HTR-8/SVneo (cell line): ENCODE measurements at regions not wholly inside any gene's neighbourhood (a gene's known extent, or its start where the extent isn't known, plus 50 kb on each side); places are given as distances from the start of the nearest gene placed in this dataset.

Experiments
- DNase-seq: peaks from one replicate; pipeline ENCODE4 v3.0.0; 2011; ENCODE audit warnings: low spot score, mixed read lengths; ENCODE audit not compliant: insufficient read length
- FAIRE-seq: peaks from 2 replicates; lab custom pipeline; 2011; peaks lifted over from hg19 to GRCh38; lab: Jason Lieb, UNC

DNA sequence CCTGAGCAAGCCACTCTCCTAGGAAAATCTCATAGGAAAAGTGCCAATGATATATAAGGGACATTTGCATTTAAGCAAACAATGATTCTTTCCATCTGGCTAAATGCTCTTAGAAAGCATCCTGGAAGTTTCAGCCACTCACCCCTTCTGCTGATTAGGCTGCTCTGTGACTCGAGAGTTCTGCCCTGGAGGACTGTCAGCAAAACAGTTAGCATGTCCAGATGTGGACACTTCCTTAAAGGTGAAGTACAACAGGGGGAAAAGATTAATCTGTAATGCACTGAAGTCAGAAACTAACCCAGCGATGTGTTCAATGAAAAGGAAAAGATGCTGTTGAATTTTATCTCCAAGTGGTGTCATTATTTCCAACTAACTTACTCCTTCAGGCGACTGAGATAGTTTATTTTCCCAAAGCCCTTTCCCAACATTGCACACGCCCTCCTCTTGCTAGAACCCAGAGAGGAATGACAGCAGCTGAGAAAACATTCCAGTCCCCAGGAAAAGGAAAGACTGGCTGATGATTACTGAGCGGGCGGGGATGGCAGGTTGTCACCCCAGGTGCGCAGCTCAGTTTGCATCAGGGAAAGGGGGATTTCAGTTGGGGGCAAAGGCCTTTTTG, 214.0 kb downstream of the SS18 start:
- DNase-seq: no peak
- no peak for FAIRE-seq

DNA sequence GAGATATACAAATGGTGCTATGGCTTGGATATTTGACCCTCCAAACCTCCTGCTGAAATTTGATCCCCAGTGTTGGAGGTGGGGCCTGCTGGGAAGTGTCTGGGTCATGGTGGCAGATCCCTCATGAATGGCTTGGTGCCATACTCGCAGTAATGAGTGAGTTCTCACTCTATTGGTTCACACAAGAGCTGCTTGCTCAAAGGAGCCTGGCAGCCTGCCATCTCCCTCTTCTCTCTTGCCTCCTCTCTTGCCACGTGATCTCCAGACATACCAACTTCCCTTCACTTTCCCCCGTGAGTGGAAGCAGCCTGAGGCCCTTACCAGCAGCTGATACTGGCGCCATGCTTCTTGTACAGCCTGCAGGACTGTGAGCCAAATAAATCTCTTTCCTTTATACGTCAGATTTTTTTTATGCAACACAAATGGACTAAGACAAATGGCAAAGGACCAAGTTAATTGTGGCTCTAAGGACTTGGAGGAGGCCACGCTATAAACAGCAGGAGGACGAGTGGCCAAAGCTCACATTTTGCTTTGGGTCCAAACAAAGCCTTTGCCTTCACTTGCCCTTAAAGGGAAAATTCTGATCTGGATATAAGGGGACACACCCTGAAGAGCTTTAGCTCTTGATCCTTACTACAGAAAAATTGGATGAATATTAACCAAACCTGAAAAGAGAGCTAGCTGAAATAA, 214.7 kb downstream of the SS18 start:
- no peak for DNase-seq
- FAIRE-seq: no peak

DNA sequence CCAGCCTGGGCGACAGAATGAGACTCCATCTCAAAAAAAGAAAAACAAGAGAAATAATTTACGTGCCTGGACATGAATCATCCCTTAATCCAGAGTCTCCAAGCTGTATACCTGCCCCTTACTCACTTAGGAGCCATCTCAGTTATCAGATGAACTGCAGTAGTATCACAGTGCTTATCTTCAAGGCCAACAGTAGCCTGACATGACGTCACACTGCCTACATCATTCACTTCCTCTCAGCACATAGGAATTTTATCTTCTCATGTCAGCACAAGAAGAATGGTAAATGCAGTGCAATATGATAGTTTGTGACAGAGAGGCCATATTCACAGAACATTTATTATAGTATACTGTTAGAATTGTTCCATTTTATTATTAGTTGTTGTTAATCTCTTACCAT, 216.6 kb downstream of the SS18 start:
- FAIRE-seq (no peak), DNase-seq (no peak)

DNA sequence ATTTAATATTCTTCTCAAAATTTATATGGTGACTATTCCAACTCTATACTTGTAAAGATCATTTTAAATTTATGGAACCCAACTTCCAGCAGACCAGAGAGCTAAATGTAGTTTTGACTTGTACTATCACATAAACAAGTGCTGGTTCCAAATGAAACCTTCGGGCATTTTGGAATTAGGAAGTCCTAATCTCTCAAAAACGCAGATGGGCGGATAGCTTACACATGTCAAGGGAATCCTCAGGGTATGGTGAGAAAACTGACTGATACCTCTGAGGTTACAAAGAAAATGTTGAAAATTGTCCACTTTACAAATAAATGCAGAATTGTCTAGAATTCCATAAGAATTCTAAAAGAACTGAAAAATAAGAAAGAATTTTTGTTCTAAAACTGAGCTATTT, 224.1 kb downstream of the SS18 start:
- no peak for FAIRE-seq
- DNase-seq: no peak

- DNase-seq (no peak), FAIRE-seq (no peak)
Measured at GRCh38 chr18:25862881-25863600, 227.4 kb downstream of the SS18 start.

GRCh38 chr18:25853691-25854433, 236.6 kb downstream of the SS18 start:
- no peak for FAIRE-seq
- no peak for DNase-seq

GRCh38 chr18:25843791-25844190, 246.6 kb downstream of the SS18 start:
- FAIRE-seq (no peak), DNase-seq (no peak)

DNA sequence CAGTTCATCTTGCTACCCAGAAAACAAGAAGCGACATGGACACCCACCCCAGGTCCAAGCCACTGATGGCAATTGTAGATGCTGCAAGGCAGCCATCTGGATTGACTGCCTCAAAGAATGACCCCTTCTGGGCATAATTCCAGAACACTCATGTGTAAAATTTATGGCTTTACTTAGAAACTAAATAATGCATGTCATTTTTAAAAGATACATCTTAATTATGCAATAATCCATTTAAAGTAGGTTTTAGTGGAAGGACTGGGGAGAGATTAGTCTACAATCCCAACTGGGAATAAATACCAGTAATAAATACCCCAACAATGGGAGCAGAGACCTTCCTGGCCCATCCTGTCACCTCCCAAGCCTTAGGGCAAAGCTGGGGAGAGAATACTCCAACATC, 247.7 kb downstream of the SS18 start:
- no peak for DNase-seq
- FAIRE-seq: no peak

GRCh38 chr18:25834061-25834460, 256.4 kb downstream of the SS18 start:
- FAIRE-seq (no peak), DNase-seq (no peak)

- peak; percentile 2 for DNase-seq
Measured at GRCh38 chr18:25832001-25832604, 258.3 kb downstream of the SS18 start.

DNA sequence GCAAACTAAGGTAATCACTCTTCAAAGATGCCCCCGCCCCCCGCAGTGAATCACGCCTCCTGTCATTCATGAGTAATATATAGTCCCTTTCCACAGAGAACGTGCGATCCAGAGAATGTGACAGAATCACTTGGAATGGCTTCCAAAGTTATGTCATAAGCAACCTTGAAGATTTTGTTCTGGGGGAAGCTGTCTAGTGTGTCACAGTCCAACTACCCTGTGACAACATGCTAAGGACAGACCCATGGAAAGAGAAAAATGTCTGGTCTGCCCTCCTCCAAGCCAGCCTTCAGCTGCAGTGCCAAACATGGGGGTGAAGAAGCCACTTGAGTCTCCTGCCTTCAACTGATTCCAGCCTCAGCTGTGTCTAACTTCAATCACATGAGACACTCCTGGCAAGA, 259.1 kb downstream of the SS18 start:
- FAIRE-seq: no peak
- DNase-seq: no peak

More at GRCh38 chr18:25832001-25832604, 258.3 kb downstream of the SS18 start:
- FAIRE-seq: no peak

GRCh38 chr18:25830787-25831186, 259.6 kb downstream of the SS18 start:
- FAIRE-seq: no peak
- no peak for DNase-seq

DNA sequence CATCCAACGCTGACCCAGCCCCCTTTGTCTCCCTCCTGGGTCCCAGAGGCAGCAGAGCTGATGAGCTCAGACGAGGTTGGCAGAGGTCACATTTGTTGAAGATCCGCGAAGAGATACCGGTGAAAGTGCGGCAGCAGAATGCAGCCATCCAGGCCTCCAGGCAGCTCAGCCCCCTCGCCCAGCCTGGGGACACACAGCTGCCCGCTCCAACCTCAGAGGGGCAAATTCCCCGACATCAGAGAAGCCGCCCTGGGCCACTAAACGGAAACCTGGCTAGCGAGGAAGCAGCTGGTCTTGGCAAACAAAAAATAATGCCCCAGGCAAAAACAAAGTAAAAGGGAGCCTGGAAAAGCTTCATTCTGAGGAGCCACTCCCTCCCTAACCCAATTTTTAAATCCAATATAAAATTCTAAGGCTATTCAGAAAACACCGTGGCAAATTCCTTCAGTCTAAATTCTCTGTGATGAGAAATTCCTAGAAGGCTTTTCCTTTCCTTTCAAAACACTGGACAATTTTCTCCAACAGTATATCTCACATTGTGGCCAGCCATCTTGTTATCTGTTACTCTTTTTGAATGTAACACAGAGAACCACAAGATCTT, 262.4 kb downstream of the SS18 start:
- FAIRE-seq (no peak), DNase-seq (no peak)

GRCh38 chr18:25827228-25827627, 263.2 kb downstream of the SS18 start:
- DNase-seq (no peak), FAIRE-seq (no peak)

GRCh38 chr18:25826823-25827222, 263.6 kb downstream of the SS18 start:
- DNase-seq (no peak), FAIRE-seq (no peak)

GRCh38 chr18:25825979-25826776, 264.2 kb downstream of the SS18 start:
- no peak for FAIRE-seq
- no peak for DNase-seq

GRCh38 chr18:25825056-25825455, 265.4 kb downstream of the SS18 start:
- FAIRE-seq: no peak
- no peak for DNase-seq

DNA sequence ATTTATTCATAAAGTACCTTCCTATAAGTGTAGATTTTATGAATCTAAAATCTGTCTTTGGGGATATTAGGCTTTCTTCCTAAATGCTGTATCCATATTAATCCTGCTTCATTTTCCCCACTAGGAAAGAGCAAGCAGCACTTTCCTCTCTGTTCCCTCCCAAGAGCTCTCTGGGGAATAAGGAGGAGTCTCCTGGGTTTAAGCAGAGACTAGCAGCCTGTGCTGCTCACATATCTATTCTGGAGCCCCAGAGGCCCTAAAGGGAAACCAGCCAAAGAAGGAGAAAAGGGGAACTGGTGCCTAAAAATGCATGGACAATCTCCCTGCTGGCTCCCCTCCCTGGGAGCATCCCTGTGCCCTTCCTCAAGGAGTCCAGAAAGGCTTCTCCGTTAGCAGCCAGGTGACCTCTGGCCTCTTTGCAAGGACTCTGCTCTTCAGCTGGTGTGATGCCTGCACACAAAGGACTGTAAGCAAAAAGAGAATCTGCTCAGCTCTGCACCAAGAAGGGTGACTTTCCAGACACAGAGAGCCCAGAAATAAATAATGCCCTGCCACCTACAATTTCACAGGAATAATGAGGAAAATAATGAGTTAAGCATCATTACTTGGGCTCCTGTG, 270.6 kb downstream of the SS18 start:
- no peak for DNase-seq

GRCh38 chr18:25818505-25818904, 271.9 kb downstream of the SS18 start:
- no peak for DNase-seq
- FAIRE-seq: no peak

More for the DNA sequence above, 270.6 kb downstream of the SS18 start:
- FAIRE-seq: no peak
